NCI-H2107 treated with DMSO at 0.1 percent for 48 hours (cell line): ENCODE measurements at regions not wholly inside any gene's neighbourhood (a gene's known extent, or its start where the extent isn't known, plus 50 kb on each side); places are given as distances from the start of the nearest gene placed in this dataset.

Experiments used
- DNase-seq: peaks from one replicate; lab custom pipeline; 2025; ENCODE audit not compliant: unreplicated experiment; lab: John Stamatoyannopoulos, UW

DNA sequence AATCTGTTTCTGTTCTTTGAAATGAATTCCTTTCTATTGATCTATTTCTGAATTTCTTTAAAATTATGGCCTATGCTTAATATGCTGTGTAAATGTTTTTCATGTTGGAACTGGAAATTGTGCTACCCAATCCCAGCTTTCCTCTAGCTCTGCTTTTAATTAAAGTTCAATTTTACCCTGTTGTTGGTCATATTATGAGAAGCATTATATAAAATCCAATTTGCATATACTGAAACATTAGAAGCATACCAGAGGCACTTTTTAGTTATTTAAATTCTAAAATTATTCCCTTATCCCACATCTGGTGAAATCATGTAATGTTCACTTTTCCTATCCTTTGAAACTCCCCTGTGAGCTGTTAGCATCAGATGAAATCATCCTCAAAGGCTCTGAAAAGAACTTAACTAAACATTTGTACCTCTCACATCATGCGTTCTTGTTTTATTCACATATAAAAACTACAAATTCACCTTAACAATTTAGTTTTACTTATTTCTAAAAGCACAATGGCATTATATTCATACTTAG lies 160.6 kb upstream of the COL21A1 start:
- DNase-seq: no peak

DNA sequence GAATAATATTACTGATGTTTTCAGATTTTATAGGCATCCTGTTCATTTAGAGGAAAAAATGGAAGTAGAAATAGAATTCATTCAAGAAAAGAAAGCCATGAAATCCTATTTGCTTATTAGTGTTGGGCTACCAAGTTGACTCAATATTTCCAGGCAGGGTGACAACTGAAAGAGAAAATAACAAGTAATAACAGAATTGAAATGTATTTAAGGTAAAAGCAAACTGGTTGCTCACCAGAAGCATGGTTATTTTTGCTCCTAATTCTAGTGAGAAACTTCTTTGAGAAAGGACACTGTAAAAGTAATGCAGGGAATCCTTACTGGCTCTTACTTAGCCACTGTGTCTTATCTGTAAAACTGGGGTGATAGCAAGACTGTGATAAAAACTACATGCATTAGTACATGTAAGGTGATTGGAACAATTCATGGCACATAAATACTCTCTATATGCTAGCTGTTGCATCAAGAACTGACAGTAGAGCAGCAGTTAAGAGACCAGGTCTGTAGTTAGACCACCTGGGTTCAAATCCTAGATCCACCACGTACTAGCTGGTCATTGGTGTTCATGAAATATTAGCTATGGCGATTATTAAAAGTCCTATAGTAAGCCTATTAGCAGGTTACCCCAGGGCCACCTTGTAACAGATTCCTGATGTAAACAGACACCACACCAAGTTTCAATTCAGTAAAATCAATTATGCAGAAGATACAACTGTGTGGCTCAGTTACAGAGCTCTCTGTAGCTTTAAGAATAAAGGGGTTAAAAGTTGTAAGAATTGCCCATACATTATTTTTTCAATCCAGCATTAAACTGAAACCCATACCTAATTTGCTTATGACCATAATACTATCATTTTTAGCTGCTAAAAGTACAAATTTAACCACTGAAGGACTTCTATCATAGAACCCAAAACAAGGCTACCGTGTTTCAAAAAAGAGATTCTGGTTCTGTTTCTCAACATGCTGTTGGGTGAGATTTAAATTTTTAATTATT lies 159.2 kb upstream of the COL21A1 start:
- no peak for DNase-seq

DNA sequence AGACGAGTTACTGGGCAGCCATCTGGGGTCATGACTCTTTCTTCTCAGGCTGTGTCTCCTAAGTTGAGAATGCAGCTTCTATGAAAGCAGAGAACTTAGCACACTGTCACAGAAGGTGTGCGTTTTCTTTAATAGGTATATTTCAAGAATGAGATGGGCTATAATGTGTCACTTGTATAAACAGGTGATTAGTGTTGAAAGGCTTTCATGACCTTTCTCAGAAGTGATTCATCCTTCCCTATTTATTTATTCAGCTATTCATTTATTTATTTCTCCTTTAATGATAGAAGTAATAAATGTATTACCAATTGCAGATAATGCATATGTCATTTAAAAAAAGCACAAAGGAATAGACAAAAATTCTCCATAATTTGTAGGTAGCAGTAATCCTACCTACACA lies 157.2 kb upstream of the COL21A1 start:
- DNase-seq: no peak

DNA sequence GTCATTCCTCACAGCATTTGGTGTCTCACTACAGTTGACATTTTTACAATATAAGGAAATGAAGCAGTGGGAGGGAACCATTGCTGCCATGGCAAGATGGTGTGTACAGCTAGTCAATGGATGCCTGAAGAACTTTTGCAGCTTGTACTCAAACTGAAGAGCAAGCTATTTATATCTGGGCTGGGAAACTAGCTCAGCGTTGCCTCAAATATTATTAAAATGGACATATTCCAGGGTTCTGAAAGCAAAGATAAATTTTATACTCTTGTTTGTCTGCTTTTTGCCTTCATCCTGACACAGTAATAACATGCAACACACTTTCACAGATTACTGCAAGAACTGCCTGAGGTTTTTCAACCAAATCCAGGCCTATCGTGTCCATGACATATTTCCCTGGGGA lies 156.4 kb upstream of the COL21A1 start:
- DNase-seq: no peak

DNA sequence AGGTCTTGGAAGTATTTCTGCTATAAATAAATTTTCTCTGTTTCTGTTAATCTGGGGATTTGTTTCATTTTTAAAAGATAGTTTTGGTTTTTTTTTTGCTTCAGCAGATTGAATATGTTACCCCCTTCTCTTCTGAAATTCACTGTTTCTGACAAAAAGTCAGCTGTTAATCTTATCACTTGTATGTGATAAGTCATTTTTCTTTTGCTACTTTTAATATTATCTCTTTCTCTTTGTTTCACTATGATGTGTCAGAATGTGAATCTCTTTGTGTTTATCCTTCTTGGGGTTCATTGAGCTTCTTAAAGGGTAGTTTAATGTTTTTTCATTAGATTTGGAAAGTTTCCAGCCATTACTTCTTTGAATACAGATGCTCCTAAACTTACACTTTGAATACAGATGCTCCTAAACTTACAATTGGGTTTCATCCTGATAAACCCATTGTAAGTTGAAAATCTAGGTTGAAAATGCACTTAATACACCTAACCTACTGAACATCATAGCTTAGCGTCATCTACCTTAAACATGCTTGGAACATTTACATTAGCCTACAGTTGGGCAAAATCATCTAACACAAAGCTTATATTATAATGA lies 154.2 kb upstream of the COL21A1 start:
- DNase-seq: no peak

DNA sequence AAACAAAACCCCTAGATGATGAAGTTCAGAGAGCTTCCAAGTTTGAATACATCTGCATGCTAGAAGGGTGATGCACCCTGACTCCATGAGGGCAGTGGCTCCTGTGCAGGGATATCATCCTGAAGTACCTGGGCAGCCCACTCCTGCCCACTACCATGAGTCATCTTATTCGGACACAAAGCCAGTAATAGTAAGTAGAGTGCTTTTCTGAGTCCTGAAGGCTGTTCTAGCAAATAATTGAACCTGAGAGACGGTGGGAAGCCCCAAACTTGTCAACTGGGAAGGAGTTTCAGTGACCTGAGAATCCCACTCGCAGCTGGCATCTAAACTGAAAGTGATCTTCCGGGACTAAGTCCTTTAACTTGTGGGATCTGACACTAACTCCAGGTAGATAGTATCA lies 152.9 kb upstream of the COL21A1 start:
- DNase-seq: no peak

DNA sequence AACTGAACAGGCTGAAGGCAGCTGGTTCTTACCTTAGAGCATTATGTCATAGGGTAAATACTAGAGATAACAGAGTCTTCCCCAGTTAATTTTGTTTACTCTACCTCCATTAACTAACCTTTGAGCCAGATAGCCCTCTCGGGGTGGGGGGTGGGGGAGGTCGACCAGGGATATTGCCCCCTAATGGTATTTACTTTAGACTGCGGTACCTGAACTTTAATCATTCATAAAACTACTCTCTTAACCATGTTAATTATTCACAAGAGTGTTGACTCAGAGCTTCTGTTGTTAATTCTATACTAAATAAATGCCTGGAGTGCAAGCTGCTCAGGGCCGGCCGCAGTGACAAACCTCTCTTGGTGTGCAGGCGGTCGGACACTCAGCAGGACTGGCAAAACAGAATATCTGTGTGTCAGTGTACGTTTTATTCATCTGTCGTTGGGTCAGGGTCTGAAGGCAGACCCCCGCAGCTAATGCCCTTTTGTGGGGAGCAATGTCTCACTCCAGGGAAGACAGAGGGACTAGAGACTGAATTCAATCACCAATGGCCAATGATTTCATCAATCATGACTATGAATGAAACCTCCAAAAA lies 152.4 kb upstream of the COL21A1 start:
- no peak for DNase-seq

DNA sequence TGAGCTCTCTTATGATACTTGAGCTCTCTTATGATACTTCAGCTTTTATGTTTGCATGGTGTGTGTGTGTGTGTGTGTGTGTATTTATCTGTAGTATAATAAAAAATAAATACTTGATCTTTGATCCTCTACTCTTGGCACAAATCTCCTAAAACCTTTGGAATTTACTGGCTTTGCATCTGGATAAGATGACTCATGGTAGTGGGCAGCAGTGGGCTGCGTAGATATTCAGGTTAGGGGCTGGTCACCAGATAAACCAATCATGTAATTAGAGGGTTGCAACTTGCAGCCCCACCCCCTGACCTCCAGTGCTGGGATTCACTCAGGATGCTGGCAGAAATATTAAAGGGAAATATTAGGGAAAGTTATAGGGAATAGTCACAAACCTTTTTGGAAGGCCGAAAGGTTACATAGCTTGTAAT lies 151.9 kb upstream of the COL21A1 start:
- no peak for DNase-seq

DNA sequence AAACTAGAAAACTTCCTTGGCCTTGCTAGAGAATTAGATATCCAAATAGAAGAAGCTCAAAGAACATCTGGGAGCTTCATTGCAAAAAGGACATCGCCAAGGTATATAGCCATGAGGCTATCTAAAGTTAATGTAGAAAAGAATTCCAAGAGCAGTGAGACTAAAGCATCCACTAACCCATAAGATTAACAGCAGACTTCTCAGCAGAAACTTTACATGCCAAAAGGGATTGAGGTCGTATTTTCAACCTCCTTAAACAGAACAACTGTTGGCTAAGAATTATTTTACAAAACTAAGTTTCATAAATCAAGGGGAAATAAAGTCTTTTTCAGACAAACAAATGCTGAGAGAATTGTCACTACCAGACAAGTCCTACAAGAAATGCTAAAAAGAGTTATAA lies 149.1 kb upstream of the COL21A1 start:
- no peak for DNase-seq

DNA sequence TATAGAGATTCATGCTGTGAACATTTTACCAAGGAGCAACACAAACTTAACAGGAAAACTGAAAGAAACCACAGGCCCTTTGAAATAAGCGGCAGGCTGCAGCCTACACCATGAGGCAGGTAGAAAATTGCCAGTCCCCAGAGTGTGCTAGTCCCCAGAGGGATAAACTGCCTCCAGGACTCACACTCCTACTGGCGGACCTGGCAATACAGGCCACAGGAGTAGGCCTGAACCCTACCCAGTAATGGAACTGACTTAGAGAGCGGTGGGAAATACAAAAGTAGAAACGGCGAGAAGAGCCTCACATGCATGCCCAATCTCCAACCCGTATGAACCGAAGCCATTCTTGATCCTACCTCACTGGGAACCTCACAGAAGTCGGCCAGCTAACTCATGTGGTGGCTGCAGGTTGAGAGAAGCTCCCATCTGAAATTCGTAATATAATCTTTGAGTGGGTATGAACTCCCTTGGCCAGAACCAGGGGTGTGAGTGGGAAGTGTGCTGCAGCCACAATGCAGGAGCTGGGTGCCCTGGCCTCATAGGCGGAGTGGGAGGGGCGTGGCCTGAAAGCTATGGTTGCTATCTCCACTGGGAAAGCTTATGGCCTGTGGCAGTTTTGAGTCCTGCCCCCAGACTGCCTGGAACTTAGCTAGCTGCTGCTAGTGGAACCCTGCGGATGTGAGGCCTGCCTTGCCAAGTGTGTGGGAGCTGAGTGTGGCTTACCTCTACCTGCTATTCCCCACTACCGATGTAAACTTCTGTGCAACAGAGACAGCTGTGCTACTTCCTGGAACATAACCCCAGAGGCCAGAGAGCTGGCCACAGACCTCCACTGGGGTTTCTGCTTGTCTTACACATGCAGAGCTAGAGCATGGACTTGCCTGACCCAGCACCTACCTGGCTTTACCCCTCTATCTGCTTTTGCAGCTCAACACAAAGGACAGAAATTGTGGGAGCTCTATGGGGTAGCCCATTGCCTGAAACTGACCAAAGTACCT lies 146.5 kb upstream of the COL21A1 start:
- DNase-seq: no peak

DNA sequence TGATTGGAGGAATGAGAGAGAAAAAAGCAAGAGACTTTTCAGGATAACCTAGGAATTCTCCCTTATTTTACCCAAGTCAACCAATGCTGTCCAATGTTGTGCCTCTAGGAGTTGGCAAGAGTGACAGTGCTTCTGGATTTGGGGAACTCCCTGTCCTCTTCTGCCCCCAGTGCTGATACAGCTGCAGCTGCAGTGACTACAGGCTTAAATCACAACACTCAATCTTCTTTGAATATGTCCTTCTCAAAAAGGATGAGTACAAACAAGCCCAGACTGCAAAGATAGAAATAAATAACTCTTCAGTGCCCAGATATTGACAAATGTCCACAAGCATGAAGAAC lies 141.0 kb upstream of the COL21A1 start:
- DNase-seq: no peak

DNA sequence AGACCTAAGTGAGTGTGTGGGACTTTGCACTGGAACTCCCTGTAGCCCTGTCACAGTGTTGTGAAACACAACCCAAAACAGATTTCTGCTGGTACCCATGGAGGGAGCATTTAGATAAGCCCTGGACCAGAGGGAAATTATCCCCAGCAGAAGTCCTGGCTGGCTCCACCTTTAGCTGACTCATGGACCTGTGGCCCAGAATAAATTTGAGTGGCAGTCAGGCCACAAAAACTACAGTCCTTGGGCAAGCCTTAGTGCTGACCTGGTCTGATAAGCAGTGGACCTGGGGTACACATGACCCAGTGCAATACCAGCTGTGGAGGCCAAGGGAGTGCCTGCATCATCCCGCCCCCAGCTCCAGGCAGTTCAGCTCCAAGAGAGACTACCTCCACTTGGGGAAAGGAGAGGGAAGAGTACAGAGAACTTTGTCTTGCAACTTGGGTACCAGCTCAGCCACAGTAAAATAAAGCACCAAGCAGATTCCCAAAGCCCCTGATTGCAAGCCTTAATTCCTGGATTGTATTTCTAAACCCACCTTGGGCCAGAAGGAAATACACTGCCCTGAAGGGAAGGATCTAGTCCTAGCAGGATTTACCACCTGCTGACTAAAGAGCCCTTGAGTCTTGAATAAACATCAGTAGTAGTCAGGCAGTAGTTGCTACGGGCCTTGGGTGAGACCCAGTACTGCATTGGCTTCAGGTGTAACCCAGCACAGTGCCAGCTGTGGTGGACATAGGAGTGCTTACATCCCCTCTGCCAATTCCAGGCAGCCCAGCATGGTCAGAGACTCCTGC lies 140.4 kb upstream of the COL21A1 start:
- DNase-seq: no peak

DNA sequence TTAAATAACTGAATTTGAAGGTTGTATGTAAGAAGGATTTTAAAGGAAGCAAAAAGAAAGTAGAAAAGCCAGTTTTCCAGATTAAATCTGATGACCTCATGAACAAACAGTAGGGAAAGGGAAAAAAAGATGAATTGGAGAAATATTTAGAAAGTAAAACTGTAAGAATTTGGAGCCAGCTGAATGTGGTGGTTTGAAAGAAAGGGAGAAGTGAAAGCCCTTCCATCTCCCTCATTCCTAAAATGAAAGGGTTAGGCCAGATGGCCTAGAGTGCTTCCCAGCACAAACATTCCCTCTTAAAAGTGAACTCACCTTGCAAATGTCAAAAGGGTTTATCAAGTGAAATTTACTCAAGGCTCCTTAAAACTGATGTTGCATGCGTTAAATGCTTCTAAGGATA lies 139.3 kb upstream of the COL21A1 start:
- DNase-seq: no peak

DNA sequence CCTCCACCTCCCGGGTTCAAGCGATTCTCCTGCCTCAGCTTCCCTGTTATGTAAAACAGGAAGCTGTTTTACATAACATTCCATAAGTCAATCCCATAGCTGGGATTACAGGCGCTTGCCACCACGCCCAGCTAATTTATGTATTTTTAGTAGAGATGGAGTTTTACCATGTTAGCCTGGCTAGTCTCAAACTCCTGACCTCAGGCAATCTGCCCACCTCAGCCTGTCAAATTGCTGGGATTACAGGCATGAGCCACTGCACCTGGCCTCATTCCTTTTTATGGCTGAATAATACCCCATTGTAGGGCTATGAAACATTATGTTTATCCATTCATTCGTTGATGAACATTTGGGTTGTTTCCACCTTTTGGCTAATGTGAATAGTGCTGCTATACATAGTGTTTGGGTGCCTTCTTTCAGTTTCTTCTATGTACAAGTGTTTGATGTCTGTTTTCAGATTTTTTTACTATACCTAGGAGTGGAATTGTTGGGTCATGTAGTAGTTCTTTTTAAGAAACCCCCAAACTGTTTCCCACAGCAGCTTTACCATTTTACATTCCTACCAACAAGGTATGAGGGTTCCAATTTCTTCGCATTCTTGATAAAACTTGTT lies 138.7 kb upstream of the COL21A1 start:
- DNase-seq: no peak

DNA sequence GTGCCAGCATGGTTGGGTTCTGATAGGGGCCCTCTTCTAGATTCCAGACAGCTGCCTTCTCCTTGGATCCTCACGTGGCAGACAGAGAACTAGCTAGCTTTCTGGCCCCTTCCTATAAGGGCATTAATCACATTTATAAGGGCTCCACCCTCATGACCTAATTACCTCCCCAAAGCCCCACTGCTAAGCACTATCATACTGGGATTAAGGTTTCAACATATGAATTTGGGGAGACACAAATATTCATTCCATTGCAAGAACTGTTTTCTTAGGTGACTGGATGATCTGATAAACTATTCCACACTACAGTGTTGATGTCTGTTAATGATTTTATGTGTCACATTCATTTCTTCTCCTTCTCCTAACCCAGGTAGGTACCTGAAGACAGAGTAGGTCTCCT lies 135.8 kb upstream of the COL21A1 start:
- DNase-seq: no peak

DNA sequence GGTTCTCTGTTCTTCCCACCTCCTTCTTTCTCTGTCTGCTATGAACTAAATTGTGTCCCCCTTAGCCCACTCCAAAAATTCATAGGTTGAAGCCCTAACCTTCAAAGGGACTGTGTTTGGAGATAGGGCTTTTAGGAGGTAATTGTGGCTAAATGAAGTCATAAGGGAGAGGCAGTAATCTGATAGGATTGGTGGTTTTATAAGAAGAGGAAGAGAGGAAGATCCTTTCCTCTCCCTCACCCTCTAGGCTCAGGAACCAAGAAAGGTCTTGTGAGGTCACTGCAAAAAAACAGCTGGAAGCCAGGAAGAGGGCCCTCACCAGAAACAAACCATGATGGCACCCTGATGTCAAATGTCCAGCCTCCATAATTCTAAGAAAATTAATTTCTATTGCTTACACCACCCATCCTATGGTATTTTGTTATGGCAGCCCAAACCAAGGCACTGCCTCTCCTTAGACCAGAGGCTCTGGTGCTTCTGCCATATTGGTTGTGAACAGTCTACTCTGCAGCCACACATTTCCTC lies 135.1 kb upstream of the COL21A1 start:
- DNase-seq: no peak

DNA sequence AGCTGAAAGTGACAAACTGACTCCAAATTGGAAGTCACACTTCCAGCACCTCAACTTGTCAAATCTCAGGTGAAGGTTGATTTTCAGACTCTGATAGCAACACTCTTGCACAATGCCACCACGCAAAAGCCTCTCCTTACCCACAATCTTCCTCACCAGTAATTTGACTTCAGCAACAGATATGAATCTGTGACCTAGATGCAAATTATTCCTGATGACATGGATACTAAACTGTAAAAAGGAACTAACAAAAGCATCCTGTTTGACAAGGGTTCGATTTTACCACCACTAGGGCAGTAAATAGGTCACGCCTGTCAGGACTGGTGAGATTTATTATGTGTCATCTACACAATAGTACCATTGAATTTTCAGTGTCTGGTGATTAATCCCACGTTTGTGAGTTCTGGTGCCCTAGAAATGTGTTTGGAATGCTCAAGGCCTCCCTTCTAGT lies 134.4 kb upstream of the COL21A1 start:
- no peak for DNase-seq

DNA sequence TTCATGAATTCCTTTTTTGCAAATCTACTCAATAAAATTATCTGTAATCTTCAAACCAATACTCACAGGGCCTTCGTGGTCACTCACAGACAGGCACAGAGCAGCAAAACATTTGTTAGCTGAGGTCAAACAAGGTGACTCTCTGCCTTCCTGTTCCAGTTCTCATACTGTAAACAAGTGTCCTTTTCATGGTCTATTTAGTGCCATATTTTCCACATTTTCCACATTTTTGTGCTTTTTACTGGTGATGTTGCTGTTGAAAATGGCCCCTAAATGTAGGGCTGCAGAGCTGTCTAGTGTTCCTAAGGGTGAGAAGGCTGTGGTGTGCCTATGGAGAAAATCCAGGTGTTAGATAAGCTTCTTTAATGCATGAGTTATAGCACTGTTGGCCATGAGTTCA lies 133.1 kb upstream of the COL21A1 start:
- no peak for DNase-seq

DNA sequence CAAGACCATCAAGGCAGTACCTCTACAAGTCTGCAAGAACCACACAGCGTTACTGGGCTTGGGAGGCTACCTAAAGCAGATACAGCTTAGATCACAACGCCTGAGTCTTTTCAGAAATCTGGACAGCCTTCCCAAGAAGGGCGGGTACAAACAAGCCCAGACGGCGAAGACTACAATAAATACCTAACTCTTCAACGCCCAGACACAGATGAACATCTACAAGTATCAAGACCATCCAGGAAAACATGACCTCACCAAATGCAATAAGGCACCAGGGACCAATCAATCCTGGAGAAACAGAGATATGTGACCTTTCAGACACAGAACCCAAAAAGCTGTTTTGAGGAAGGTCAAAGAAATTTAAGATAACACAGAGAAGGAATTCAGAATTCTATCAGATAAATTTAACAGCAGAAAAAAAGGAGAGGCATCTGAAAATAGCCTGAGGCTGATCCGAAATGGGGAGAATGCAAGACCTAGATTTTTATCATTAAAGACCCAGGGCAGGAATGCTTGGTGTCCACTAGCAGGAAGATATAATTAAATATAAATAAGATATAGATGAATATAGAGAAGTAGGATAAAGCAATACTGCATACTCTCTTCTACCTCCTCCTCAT lies 131.7 kb upstream of the COL21A1 start:
- DNase-seq: no peak
